Fibroblast of lung (primary cell): ENCODE measurements at regions not wholly inside any gene's neighbourhood (a gene's known extent, or its start where the extent isn't known, plus 50 kb on each side); places are given as distances from the start of the nearest gene placed in this dataset.

Source experiments
- DNase-seq, 2 donors: peaks; one replicate each; pipeline versions ENCODE4 v3.0.0 to v3.0.0-alpha.2; 2010; ENCODE audit warnings: low read depth in 2 of 2
- H2AFZ ChIP-seq: 2 replicates; pipeline ENCODE4 v1.5.1; 2012; ENCODE audit warnings: low read length, control low read depth, inconsistent platforms
- H3K27ac ChIP-seq: 2 replicates; pipeline ENCODE4 v1.5.1; 2011; ENCODE audit warnings: low read length, control low read depth; ENCODE audit not compliant: insufficient read depth
- H3K27me3 ChIP-seq: 2 replicates; pipeline ENCODE4 v1.5.1; 2011; ENCODE audit warnings: mild to moderate bottlenecking, low read length; ENCODE audit not compliant: control insufficient read depth, insufficient read depth
- H3K36me3 ChIP-seq: 2 replicates; pipeline ENCODE4 v1.5.1; 2011; ENCODE audit warnings: low read length; ENCODE audit not compliant: control insufficient read depth, insufficient read depth
- H3K4me1 ChIP-seq: 2 replicates; pipeline ENCODE4 v1.5.1; 2011; ENCODE audit warnings: low read length; ENCODE audit not compliant: control insufficient read depth, insufficient read depth; ENCODE audit errors: extremely low read depth
- H3K4me2 ChIP-seq: 2 replicates; pipeline ENCODE4 v1.5.1; 2011; ENCODE audit warnings: low read length, control low read depth; ENCODE audit not compliant: insufficient read depth; ENCODE audit errors: extremely low read depth
- H3K4me3 ChIP-seq, 4 experiments: fragments of 200-600 bp in 1 of 4; sonication (generic) in 1 of 4; replicated peaks in 1 of 4; 2 replicates each; pipeline ENCODE4 v1.5.1; 2011 to 2016; ENCODE audit warnings: low read length in 4 of 4, low read depth in 3 of 4, mild to moderate bottlenecking in 3 of 4, control low read depth in 2 of 4, inconsistent platforms in 1 of 4, mixed read lengths in 1 of 4; ENCODE audit not compliant: insufficient read depth in 1 of 4; ENCODE audit errors: control extremely low read depth in 1 of 4
- H3K79me2 ChIP-seq: 2 replicates; pipeline ENCODE4 v1.5.1; 2012; ENCODE audit warnings: mild to moderate bottlenecking, low read length, inconsistent platforms; ENCODE audit not compliant: control insufficient read depth, insufficient read depth
- H3K9ac ChIP-seq: 2 replicates; pipeline ENCODE4 v1.5.1; 2011; ENCODE audit warnings: mild to moderate bottlenecking, low read length, control low read depth; ENCODE audit not compliant: insufficient read depth
- H3K9me3 ChIP-seq: 2 replicates; pipeline ENCODE4 v1.5.1; 2012; ENCODE audit warnings: low read depth, low read length; ENCODE audit not compliant: control insufficient read depth, insufficient read depth
- H4K20me1 ChIP-seq: 2 replicates; pipeline ENCODE4 v1.5.1; 2011; ENCODE audit warnings: low read length; ENCODE audit not compliant: control insufficient read depth, insufficient read depth; ENCODE audit errors: extremely low read depth
- CTCF ChIP-seq, 2 donors: IDR thresholded peaks in 1 of 2; conservative IDR thresholded peaks in 1 of 2; 1 replicate in 1 of 2; 2 replicates in 1 of 2; pipeline ENCODE4 v1.5.1; 2011 to 2012; ENCODE audit warnings: low read length in 2 of 2, control low read depth in 1 of 2, inconsistent platforms in 1 of 2, low read depth in 1 of 2, mild to moderate bottlenecking in 1 of 2
- EZH2 ChIP-seq: IDR thresholded peaks from 2 replicates; pipeline ENCODE4 v1.5.1; 2012; ENCODE audit warnings: low read length, control low read depth, mild to moderate bottlenecking; ENCODE audit errors: missing control alignments

GRCh38 chr1:106121728-106122127, 934.7 kb upstream of the PRMT6 start:
- TF ChIP-seq EZH2 (no peak), CTCF (conservative IDR thresholded peaks at IDR 0.05 in 1 of 2, IDR thresholded peaks at IDR 0.05 in 1 of 2; ENCODE audit: low read depth in 1 of 2, low read length in 2 of 2) (no peak)
- no peak overlapping the region for H2AFZ ChIP-seq
- no peak overlapping the region for H3K4me2 ChIP-seq
- no peaks in the 10 kb centered on the region for H3K27me3 ChIP-seq
- no peaks in the 10 kb centered on the region for H3K9me3 ChIP-seq
- no peak for DNase-seq
- H3K9ac ChIP-seq: no peak overlapping the region
- H3K4me3 ChIP-seq: no peak overlapping the region
- no peaks in the 10 kb centered on the region for H3K79me2 ChIP-seq
- H4K20me1 ChIP-seq: no peaks in the 10 kb centered on the region
- H3K4me1 ChIP-seq: no peaks in the 10 kb centered on the region
- no peak overlapping the region for H3K27ac ChIP-seq
- no peaks in the 10 kb centered on the region for H3K36me3 ChIP-seq

GRCh38 chr1:106134561-106134960, 921.9 kb upstream of the PRMT6 start:
- no peak for DNase-seq
- Histone ChIP-seq H2AFZ (no peak overlapping the region), H3K4me2 (no peak overlapping the region), H3K4me1 (no peaks in the 10 kb centered on the region), H3K79me2 (no peaks in the 10 kb centered on the region), H3K9me3 (no peaks in the 10 kb centered on the region), H3K27ac (no peak overlapping the region), H3K4me3 (no peak overlapping the region), H4K20me1 (no peaks in the 10 kb centered on the region), H3K9ac (no peak overlapping the region), H3K27me3 (no peaks in the 10 kb centered on the region), H3K36me3 (no peaks in the 10 kb centered on the region)
- TF ChIP-seq EZH2 (no peak), CTCF (conservative IDR thresholded peaks at IDR 0.05 in 1 of 2, IDR thresholded peaks at IDR 0.05 in 1 of 2; ENCODE audit: low read depth in 1 of 2, low read length in 2 of 2) (no peak)

- DNase-seq: no peak
- no peaks in the 10 kb centered on the region for H4K20me1 ChIP-seq
- H3K27me3 ChIP-seq: no peaks in the 10 kb centered on the region
- no peaks in the 10 kb centered on the region for H3K79me2 ChIP-seq
- H3K9ac ChIP-seq: no peak overlapping the region
- H3K27ac ChIP-seq: no peak overlapping the region
- no peak for TF ChIP-seq EZH2
- no peak for TF ChIP-seq CTCF (conservative IDR thresholded peaks at IDR 0.05 in 1 of 2, IDR thresholded peaks at IDR 0.05 in 1 of 2; ENCODE audit: low read depth in 1 of 2, low read length in 2 of 2)
- H2AFZ ChIP-seq: no peak overlapping the region
- H3K9me3 ChIP-seq: no peaks in the 10 kb centered on the region
- H3K4me3 ChIP-seq: no peak overlapping the region
- H3K4me2 ChIP-seq: no peak overlapping the region
- no peaks in the 10 kb centered on the region for H3K36me3 ChIP-seq
- no peaks in the 10 kb centered on the region for H3K4me1 ChIP-seq
Observed at GRCh38 chr1:106173101-106173500, 883.4 kb upstream of the PRMT6 start.
